GM21786 (cell line): ENCODE measurements at regions not wholly inside any gene's neighbourhood (a gene's known extent, or its start where the extent isn't known, plus 50 kb on each side); places are given as distances from the start of the nearest gene placed in this dataset.
A peak's percentile ranks its signal among the peaks of the same experiment; 100 is the strongest.

Experiments used
- ATAC-seq: cut with Tn5 transposase; IDR thresholded peaks from one replicate; pipeline ENCODE4 v1.9.1; 2021; ENCODE audit not compliant: unreplicated experiment

DNA sequence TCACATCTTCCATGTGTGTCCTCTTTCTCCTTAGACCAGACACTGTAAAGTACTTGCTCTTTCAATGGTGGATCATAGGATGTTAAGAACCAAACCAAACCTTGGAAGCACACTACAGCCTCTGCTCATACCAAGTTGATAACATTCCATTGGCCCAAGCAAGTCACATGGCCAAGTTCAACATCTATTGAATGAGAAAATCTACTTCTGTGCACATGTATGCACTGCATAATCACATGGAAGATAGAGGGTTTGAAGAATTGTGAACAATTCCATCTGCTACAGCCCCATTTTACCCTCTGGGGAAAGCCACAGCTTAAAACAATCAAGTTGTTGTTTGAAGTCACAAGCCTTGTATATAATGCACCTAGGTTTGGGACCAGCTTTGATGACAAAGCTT, 68.2 kb downstream of the MFAP3 start:
- ATAC-seq = no peak

DNA sequence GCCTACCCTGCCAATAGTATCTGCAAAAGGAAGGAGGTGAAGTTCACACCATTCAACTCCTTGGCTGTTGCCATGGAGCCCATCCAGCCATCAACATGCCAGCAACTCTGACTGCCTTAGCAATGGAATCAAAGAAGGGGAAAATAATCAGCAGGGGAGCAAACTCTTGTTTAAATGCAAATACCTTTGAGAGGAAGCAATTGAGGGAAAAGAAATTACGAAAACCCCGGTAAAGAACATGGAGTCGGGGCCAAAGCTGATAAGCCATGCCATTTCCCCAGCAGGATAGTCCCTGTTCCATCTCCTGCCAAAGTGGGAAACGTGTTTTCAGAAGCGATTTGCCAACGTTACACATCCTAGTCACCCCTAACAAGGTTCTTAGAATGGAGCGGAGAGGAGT, 69.0 kb downstream of the MFAP3 start:
- no peak for ATAC-seq

DNA sequence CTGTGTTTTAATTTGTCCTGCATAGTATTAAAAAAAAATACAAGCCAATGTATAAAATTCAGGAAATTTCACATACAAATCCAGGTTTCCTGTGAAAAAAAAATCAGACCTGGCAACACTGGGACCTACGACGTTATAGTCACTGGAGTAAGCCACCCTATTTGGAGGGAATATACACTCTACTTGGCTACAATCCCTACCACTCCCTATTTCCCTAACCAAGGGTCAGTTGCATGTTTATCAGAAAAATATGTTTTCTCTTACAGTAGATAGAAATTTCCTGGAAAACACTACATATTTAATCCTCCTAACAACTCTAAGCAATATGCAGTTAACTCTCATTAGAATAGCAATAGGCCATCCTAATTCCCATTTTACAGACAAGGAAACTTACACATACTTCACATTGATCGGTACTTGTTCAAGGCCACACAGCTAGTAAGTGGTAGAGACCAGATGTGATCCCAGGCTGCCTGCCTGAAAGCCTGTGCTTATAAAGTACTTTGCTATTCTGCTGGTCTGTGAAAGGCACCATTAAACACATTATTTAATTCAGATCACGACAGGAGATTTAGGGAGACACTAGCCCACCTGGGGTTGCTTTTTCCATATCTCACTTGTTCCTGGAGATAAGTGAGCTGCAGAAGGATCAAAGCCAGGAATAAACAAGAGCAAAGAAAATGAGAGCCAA, 70.8 kb downstream of the MFAP3 start:
- no peak for ATAC-seq

DNA sequence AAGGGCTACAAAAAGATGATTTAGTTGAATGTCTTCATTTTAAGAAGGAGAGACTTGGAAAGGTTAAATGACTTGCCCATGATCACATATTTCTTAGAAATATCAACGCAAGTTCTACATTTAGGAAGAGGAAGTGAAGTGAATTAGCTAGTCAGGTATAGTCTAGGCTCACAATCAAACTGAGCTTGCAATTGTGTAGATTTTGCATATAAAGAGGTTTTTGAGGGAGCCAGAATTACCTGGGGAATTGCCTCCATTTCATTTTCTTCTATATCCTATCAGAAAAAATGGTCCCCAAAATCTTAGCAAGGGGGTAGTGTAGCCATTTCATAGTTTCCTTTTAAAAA, 71.3 kb downstream of the MFAP3 start:
- ATAC-seq = no peak

DNA sequence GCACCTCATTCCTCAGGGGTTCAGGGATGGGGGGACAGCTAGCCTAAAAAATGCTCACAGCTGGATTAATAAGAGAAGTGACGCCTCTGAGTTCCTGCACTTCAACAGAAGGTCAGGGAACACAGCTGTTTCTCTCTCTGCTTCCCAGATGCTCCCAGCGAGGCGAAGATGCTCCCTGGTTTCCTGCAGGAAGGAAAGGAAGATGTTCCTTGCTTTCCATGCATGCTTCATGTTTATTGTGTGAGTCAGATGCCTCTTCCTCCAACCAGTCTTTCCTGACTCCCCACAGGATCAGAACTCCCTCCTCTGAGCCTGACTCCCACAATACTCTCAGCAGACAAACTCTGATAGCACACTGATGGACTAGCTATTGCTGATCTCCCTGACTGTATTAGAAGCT, 71.9 kb downstream of the MFAP3 start:
- ATAC-seq = no peak

DNA sequence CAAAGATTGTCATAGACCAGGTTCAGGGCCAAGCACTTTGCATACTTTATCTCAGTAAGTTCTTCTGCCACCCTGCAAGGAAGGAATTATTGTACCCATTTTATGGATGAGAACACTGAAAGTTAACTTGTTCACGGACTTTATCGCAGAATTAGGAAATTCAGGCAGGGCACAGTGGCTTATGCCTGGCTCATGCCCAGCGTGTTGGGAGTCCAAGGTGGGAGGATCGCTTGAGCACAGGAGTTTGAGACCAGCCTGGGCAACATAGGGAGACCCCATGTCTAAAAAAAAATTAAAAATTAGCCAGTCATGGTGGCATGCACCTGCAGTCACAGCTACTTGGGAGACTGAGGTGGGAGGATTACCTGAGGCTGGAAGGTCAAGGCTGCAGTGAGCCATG, 72.4 kb downstream of the MFAP3 start:
- no peak for ATAC-seq

DNA sequence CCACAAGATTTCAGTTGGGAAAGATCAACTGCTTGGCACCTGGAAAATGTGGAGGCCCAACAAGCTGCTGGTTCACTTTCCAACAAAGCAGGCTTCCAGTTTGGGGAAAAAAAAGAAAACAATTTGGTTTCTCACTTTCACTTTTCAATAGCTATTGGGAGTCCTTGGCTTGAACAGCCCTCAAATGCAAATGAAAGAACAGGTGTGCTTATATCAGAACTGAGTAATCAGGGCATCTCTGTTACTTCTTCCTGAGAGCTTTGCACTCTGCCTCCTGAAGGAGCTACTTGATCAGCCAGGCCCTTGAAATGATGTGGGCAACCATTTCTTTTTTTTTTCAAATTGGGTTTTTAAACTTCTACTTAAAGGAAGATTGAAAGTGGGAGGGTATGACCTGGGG, 73.5 kb downstream of the MFAP3 start:
- peak; percentile 78 for ATAC-seq

DNA sequence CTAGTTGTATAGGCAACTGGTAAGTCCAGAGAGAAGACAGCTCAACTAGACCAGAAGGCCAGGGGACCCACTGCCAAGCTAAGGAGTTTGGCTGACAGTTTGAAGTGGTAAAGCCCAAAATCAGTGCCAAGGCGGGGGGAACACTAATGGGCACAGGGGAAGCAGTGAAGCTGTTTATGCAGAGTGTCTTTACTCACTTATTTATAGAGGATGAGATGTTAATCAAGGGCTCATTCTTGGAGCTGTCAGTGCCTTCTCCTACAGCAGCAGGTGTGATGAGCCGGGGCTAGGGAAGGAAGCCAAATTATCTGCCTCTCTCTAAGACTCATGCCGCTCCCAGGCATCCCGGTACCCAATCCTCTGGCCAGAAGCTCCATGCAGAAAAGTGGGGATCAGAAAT, 75.2 kb upstream of the GALNT10 start:
- no peak for ATAC-seq

DNA sequence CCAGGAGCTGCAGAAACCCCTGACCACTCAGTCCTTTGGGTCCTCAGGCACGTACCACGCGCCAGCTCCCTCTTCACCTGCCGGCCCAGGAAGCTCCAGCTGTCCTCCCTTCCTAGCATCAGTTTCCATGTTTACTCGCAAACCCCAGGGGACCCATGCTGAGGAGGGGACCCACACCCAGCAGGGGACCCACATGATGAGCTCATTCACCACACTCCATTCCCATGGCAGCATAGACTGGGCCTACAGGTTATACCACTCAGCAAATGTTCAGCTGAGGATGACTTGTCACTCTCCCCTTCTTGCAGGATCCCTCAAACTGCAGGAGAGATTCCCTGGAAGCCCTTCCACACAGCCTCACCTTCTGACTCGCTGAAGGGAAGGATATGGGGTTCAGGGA, 73.5 kb upstream of the GALNT10 start:
- no peak for ATAC-seq

DNA sequence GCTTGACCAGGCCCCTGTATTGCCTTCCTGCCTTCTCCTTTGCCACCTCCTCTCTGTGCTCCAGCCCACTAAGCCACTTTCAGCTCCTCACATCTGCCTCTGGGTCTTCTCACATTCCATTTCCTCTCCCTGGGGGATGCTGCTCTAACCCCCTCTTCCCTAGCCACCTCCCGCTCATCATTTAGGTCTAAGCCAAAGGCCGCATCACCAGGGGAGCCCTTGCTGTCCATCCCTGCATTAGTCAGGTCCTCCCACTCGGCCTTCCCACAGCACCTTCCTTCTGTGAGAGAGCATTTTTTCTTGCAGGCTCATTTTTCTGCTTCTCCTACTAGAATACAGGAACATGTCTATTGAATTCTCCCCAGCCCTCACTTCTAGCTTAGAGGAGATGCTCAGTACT, 72.6 kb upstream of the GALNT10 start:
- no peak for ATAC-seq

DNA sequence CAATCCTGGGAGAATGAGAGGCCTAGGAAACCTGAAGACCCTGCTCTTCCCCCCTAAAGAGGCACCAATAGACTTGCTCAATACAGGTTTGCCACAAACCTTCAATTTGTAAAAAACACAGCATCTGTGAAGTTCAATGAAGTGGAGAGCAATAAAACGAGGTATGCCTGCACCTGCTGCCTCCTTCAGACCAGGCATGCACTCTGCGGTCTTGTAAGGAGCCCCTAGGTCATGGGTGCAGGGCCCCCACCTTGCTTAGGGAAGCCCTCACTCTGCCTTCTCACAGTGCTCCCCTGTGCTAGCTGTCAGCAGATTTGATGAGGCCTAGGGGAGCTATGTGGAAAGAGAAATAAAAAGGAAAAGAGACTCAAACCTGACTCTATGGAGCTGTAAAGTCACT, 72.1 kb upstream of the GALNT10 start:
- no peak for ATAC-seq

DNA sequence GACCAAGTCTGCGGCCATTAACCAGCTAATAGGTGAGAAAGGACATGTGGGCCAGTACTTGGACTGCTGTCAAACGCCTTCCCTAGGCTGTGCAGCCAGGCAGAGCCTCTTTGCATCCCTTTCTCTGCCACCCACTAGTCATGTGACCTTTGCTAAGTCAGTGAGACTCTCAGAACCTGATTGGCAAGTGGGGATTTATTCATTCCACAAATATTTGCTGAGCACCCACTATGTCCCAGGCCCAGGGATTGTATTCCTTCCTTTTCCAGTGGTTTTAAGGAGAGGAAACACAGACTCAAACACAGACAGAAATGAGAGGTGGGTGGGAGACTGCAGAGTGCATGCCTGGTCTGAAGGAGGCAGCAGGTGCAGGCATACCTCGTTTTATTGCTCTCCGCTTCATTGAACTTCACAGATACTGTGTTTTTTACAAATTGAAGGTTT, 71.6 kb upstream of the GALNT10 start:
- peak; percentile 47 for ATAC-seq

DNA sequence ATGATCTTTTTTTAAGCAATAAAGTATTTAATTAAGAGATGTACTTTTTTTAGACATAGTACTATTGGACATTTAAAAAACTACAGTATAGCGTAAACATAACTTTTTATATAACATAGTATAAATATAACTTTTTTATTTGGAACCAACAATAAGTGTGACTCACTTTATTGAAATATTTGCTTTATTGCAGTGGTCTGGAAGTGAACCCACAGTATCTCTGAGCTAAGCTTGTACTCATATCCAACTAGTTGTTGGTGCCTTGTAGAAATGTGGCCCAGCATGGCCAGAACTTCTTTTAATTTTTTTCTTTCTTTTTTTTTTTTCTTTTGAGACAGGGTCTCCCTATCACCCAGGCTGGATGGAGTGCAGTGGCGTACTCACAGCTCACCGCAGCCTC, 61.5 kb upstream of the GALNT10 start:
- no peak for ATAC-seq

DNA sequence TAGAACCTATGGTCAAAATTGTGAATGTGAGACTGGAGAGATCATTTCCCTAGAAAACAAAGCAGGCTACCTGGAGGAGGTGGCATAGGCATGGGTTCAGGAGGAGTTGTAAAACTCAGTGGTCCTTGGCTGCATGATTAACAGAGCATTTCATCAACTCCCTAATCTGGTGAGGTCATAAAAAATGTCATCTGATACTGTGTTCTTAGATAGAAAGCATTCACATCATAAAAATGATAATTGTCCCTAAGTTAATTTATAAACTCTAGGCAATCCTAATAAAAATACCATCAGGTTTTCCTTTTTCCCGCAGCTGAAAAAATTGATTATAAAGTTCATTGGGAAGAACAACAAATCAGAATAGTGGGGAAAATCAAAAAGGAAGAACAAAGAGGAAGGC, 60.6 kb upstream of the GALNT10 start:
- no peak for ATAC-seq

DNA sequence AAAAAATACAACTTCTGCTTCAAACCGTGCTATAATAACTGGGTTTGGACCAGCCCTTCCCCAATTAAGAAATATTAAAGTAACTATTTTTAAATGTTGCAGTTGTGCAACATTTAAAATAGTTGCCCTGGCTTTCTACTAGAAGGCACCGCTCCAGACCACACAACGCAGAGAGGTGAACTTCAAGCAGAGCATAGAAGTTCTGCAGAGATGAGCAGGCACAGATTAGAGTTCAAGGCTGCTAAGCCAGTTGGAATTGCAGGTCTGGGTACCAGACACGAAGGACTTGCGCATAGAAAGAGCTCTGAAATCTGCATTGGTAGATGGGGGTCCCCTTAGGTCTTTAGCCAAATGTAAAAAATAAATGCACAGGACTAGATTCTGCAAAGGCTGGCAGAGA, 58.7 kb upstream of the GALNT10 start:
- no peak for ATAC-seq

DNA sequence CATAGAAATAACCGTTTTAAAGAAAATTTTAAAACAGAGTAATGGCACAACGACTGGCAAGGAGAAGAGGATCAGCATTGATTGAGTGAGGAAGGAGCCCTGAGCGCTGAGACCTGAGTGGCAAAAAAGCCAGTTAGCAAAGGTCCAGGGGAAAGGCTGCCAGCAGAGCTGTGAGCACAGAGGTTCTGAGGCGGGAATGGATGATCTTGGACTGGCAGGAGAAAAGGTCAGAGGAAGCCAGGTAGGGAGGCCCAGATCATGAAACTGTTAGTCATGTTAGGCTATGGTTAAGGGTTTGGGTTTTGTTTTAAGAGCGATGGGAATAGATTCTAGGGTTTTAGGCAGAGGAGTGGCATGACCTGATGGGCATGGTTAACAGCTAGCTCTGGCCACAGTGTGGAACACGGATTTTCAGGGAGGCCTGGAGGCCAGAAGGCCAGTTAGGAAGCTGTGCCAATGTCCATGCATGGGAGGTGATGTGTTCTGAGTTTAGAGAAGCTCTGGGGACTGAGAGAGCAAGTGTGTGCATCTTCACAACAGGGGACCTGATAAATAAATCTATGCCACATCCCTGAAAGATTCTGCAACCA, 57.7 kb upstream of the GALNT10 start:
- no peak for ATAC-seq

DNA sequence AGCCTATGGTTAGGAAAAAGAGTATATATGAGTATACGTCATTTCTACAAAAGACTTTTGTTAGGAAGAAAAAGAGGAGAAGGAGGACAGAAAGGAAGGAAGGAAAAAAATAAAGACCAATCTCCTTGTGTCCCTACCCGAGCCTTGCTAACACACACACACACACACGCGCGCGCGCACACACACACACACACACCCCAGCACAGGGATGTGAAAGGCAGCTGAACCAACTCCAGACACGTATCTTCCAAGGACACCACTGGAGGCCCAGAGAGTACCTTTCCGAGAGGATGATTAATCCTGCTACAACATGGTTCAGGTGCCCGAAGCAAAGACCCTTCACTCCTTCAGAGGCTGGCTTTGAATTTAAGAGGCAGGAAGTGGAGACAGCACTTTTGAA, 56.9 kb upstream of the GALNT10 start:
- no peak for ATAC-seq

DNA sequence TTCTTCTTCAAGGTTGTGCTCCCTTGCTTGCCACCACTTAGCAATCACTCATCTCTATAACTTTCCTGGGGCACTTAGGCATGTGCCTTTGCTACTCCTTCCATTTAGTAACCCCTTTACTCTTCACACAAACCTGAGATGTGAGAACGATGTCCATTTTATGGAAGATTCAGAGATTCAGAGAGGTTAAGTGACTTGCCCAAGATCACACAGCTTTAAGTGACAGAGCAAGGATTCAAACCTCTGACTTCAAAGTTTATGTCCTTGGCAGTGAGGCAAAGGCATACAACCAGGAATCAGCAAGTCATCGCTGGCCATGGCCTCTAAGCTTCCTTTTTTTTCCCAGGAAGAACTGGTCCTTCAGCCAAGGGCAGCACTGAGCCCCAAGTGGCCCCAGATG, 56.0 kb upstream of the GALNT10 start:
- no peak for ATAC-seq

DNA sequence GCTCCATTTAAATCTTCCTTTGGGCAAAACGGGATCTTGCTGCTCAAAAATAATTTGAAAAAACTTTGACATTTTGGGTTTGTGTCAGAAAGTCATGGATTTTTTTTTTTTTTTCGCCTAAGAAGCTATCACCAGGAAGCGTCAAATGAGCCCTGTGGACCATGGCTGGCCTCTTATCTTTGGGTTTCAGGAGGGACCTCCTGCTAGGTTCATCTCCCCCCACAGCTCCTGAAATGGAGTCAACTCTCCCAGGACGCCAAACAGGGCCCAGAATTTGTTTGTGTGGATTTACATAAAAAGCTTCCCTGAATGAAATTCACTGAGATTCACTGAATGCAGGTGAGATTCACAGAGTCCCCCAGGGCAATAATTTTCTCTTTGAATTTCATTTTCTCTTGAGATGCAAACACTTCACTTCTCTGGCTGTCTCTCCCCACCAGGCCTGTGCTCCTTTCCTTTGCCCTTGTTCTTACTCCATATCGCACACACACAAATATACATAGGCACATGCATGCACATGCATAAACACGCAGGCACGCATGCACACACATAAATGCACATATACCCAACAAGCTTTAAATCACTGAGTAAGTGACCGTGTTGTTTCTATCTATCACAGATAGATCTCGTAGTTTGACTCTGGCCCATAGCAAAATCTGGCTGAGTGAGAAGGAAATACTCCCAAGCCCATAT, 55.3 kb upstream of the GALNT10 start:
- no peak for ATAC-seq

DNA sequence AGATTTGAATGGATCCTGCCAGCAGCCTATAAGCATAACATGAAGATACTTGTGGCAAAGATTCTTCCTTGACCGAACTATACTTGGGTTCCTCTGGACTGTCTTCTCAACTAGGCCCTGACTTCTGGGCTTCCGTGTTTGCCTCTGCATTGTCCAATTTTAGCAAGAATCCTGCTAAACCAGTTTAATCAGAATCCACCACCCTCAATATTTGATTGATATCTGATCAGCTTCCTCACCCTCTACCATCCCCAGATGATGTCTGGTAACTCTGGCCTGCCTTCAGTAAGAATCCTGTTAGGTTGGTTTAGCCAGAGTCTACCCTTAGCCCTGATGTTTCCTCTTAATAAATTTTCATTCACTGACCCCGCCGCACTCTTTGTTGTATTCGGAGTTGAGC, 54.4 kb upstream of the GALNT10 start:
- ATAC-seq = no peak

DNA sequence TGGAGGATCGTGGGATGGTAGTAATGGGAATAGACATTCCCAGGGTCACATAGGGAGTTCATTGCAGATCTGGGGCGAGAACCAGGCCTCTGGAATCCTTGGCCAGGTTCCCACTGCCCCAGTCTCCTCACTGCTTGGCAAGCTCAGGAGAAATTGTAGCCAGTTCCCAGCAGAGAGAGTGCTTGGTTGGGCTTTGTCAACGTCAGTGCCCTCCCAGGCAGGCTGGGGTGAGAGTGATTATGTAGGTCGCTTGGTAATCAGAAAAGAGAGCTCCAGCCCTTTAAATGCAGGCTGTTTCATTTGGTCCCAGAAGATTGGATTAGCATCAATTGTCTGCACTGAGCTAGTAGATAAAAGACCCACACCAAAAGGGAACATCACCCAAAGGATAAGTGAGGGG, 51.8 kb upstream of the GALNT10 start:
- ATAC-seq = no peak

DNA sequence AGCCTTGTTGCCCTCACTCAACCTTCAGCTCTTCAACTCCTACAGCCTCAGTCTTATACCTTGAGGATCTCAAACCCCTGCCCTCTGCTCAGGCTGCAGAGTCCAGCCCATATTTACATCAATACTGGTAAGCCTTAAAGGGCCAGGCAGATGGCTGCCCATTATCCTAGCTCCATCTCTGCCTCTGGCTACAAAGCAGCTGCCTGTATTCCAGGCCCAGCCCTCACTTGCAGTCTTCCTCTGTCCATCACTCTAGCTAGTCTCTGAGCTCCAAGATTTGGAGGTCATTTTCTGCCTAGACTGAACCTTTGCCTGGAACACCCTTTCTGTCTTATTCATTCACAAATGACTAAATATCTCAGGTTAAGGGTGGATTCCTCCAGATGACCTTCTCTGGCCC, 50.2 kb upstream of the GALNT10 start:
- no peak for ATAC-seq
